Keratinocyte (primary cell): ENCODE measurements at regions not wholly inside any gene's neighbourhood (a gene's known extent, or its start where the extent isn't known, plus 50 kb on each side); places are given as distances from the start of the nearest gene placed in this dataset.

ENCODE experiments used
- DNase-seq: peaks from one replicate; pipeline ENCODE4 v3.0.0-alpha.2; 2011; ENCODE audit warnings: low read depth, missing footprints, low spot score
- FAIRE-seq: peaks from 2 replicates; lab custom pipeline; 2011; peaks lifted over from hg19 to GRCh38; lab: Jason Lieb, UNC
- H2AFZ ChIP-seq: 2 replicates; pipeline ENCODE4 v1.6.0; 2012; ENCODE audit warnings: low read length, control low read depth, inconsistent platforms; ENCODE audit not compliant: control insufficient read depth
- H3K27ac ChIP-seq: 2 replicates; pipeline ENCODE4 v1.5.1; 2011; ENCODE audit warnings: low read length; ENCODE audit not compliant: control insufficient read depth, insufficient read depth
- H3K27me3 ChIP-seq: 3 replicates; pipeline ENCODE4 v1.6.0; 2011; ENCODE audit warnings: low read length; ENCODE audit not compliant: control insufficient read depth, insufficient read depth; ENCODE audit errors: extremely low read depth
- H3K36me3 ChIP-seq, 2 experiments: 2 replicates in 1 of 2; 3 replicates in 1 of 2; pipeline ENCODE4 v1.5.1; 2011; ENCODE audit warnings: low read length in 2 of 2, mild to moderate bottlenecking in 1 of 2; ENCODE audit not compliant: control insufficient read depth in 2 of 2, insufficient read depth in 2 of 2; ENCODE audit errors: extremely low read depth in 1 of 2
- H3K4me1 ChIP-seq: 3 replicates; pipeline ENCODE4 v1.5.1; 2011; ENCODE audit warnings: low read length; ENCODE audit not compliant: control insufficient read depth, insufficient read depth; ENCODE audit errors: extremely low read depth
- H3K4me2 ChIP-seq: 3 replicates; pipeline ENCODE4 v1.6.0; 2011; ENCODE audit warnings: low read depth, low read length; ENCODE audit not compliant: control insufficient read depth, insufficient read depth; ENCODE audit errors: extremely low read depth
- H3K4me3 ChIP-seq, 3 experiments: fragments of 200-600 bp in 1 of 3; sonication (generic) in 1 of 3; 2 replicates in 2 of 3; 3 replicates in 1 of 3; pipeline ENCODE4 v1.5.1; 2011 to 2016; ENCODE audit warnings: low read length in 3 of 3, mild to moderate bottlenecking in 3 of 3, control low read depth in 2 of 3, inconsistent platforms in 1 of 3, low read depth in 1 of 3, mixed read lengths in 1 of 3, mixed run types in 1 of 3, moderate library complexity in 1 of 3; ENCODE audit not compliant: control insufficient read depth in 2 of 3, insufficient read depth in 2 of 3; ENCODE audit errors: extremely low read depth in 1 of 3
- H3K79me2 ChIP-seq: 2 replicates; pipeline ENCODE4 v1.6.0; 2012; ENCODE audit warnings: low read length; ENCODE audit not compliant: control insufficient read depth, insufficient read depth
- H3K9ac ChIP-seq: 3 replicates; pipeline ENCODE4 v1.6.0; 2011; ENCODE audit warnings: low read length; ENCODE audit not compliant: control insufficient read depth, insufficient read depth; ENCODE audit errors: extremely low read depth
- H3K9me1 ChIP-seq: 3 replicates; pipeline ENCODE4 v1.6.0; 2011; ENCODE audit warnings: low read length; ENCODE audit not compliant: control insufficient read depth, insufficient read depth; ENCODE audit errors: extremely low read depth
- H3K9me3 ChIP-seq: 2 replicates; pipeline ENCODE4 v1.5.1; 2012; ENCODE audit warnings: low read depth, low read length; ENCODE audit not compliant: control insufficient read depth
- H4K20me1 ChIP-seq: 3 replicates; pipeline ENCODE4 v1.6.0; 2011; ENCODE audit warnings: low read length; ENCODE audit not compliant: control insufficient read depth, insufficient read depth; ENCODE audit errors: extremely low read depth
- CTCF ChIP-seq, 3 experiments: IDR thresholded peaks in 1 of 3; conservative IDR thresholded peaks in 1 of 3; optimal IDR thresholded peaks in 1 of 3; 2 replicates in 2 of 3; 3 replicates in 1 of 3; pipeline versions ENCODE3 to v1.5.1; 2011; ENCODE audit warnings: low read length in 3 of 3, mild to moderate bottlenecking in 3 of 3, moderate library complexity in 2 of 3, control low read depth in 1 of 3, inconsistent platforms in 1 of 3; ENCODE audit not compliant: insufficient read depth in 2 of 3; ENCODE audit errors: extremely low read depth in 1 of 3
- EZH2 ChIP-seq: IDR thresholded peaks from one replicate; pipeline ENCODE4 v1.6.1; 2012; ENCODE audit warnings: inconsistent platforms, mild to moderate bottlenecking, low read length, moderate library complexity
- dilution Hi-C: fragments of 300-500 bp; cut with MboI; formaldehyde crosslinking; loops from one replicate; pipeline ENCODE4 v1.7.0; 2020; ENCODE audit warnings: low sequenced_read_pairs; ENCODE audit not compliant: extremely low pct_ligation_motif_present

- no peak overlapping the region for H3K4me3 ChIP-seq
- H3K79me2 ChIP-seq, result no peaks in the 10 kb centered on the region
- TF ChIP-seq CTCF (optimal IDR thresholded peaks at IDR 0.05 in 1 of 3, IDR thresholded peaks at IDR 0.05 in 1 of 3, conservative IDR thresholded peaks at IDR 0.05 in 1 of 3; ENCODE audit: extremely low read depth in 1 of 3, insufficient read depth in 2 of 3, low read length in 3 of 3), result no peak
- TF ChIP-seq EZH2, result no peak
- H3K4me1 ChIP-seq, result peaks cover 5% of the 10 kb centered on the region
- H3K9ac ChIP-seq, result no peak overlapping the region
- no peak overlapping the region for H3K27ac ChIP-seq
- no peak overlapping the region for H2AFZ ChIP-seq
- FAIRE-seq, result no peak
- no peak overlapping the region for H3K4me2 ChIP-seq
- no peak for DNase-seq
- no peaks in the 10 kb centered on the region for H3K9me3 ChIP-seq
- H3K9me1 ChIP-seq, result no peaks in the 10 kb centered on the region
- H3K27me3 ChIP-seq, result no peaks in the 10 kb centered on the region
- no peaks in the 10 kb centered on the region for H3K36me3 ChIP-seq
- H4K20me1 ChIP-seq, result no peaks in the 10 kb centered on the region
- dilution Hi-C loops, result no loop called here
These were observed 256.0 kb downstream of the KTN1 start for GRCh38 chr14:55835985-55836384.

DNA sequence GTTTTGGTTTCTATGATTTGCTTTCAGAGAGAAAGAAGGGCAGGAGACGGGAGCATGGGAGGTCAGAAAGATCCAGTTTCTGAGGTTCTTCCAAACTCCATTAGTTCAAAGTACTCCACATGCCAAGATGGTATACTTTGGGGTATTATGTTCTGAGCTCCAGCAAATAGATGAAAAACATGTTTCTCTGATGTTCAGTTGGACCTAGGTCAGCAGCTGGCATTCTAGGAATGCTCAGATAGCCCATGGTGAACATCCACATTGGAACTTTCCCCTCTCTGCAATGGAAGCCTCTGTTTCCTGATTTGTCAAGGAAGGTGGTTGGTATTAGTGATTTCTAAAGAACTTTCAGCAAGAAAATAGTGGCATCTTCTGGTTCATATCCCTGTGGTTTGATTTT, 257.5 kb downstream of the KTN1 start:
- Histone ChIP-seq H3K9ac (no peak overlapping the region), H3K27ac (no peak overlapping the region), H3K9me1 (no peaks in the 10 kb centered on the region), H3K27me3 (no peaks in the 10 kb centered on the region), H3K4me1 (peaks cover under 1% of the 10 kb centered on the region), H3K9me3 (no peaks in the 10 kb centered on the region), H3K79me2 (no peaks in the 10 kb centered on the region), H2AFZ (no peak overlapping the region), H3K36me3 (no peaks in the 10 kb centered on the region), H3K4me2 (no peak overlapping the region), H3K4me3 (no peak overlapping the region), H4K20me1 (no peaks in the 10 kb centered on the region)
- TF ChIP-seq CTCF (optimal IDR thresholded peaks at IDR 0.05 in 1 of 3, IDR thresholded peaks at IDR 0.05 in 1 of 3, conservative IDR thresholded peaks at IDR 0.05 in 1 of 3; ENCODE audit: extremely low read depth in 1 of 3, insufficient read depth in 2 of 3, low read length in 3 of 3) (no peak), EZH2 (no peak)
- DNase-seq, result no peak
- dilution Hi-C loops, result no loop called here
- no peak for FAIRE-seq
